Hepatic stellate cell (primary cell): ENCODE measurements at regions not wholly inside any gene's neighbourhood (a gene's known extent, or its start where the extent isn't known, plus 50 kb on each side); places are given as distances from the start of the nearest gene placed in this dataset.
"Not testable (repeated sequence)": the region's sequence is repeated elsewhere in the genome, so short reads cannot be mapped to it uniquely, and the experiment has no call there.

Source experiments
- DNase-seq: peaks from one replicate; pipeline ENCODE4 v3.0.0; 2011; ENCODE audit warnings: low spot score

DNA sequence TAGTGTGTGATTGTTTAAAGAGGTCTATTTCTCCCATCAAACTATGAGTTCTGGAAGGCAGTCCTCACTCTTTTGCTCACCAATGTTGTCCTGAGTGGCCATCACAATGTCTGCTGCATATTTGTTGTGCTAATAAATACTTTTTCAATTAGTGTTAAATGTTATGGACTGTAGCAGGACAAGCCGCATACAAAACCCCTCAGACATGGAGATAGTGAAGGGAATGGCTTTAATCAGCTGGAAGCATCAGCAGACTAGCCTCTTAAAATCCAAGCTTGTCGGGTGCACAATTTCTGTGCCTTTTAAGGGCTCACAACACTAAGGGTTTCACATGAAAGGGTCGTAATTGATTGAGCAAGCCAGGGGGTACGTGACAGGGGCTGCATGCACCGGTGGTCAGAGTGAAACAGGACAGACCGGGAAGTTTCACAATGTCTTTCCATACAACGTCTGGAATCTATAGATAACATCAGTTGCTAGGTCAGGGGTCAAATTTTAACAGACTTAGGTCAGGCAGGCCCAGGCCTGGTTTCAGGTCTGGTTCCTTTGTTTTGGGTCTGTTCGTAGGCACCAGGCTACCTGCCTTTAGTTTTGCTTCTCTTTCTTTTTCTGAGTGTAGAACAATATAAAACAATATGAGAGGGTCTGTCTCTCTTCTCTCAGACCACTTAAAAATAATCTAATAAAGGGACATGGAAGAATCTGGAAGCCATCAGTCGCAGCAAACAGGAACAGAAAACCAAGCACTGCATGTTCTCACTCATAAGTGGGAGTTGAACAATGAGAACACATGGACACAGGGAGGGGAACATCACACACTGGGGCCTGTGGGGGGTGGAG lies 327.6 kb upstream of the HTR1E start:
- DNase-seq = no peak

DNA sequence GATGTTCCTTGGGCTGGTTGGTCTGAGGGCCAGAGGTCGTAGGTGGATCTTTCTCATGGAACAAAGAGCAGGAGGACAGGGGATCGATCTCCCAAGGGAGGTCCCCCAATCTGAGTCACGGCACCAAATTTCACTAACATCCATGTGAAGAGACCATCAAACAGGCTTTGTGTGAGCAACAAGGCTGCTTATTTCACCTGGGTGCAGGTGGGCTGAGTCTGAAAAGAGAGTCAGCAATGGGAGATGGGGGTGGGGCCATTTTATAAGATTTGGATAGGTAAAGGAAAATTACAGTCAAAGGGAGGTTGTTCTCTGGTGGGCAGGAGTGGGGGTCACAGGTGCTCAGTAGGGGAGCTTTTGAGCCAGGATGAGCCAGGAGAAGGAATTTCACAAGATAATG lies 334.0 kb upstream of the HTR1E start:
- DNase-seq = not testable (repeated sequence)

DNA sequence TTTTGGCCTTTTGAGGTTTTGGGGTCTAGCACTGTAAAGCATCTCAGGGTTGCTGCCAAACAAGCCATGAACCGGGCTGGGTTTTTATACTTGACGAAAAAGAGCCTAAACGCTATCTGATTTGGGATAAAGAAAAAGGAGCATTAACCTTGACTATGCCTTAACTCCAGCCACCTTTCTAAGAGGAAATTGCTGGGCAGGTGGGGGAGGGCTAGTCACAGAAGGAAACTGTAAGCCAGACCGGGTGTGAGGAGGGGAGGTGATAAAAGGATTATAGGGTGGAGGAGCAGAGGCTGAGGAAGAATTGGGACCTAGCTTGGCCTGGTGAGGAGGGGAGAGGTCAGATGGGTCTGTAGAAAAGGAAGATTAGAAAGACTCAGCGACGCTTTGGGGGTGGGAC lies 335.2 kb upstream of the HTR1E start:
- not testable (repeated sequence) for DNase-seq

DNA sequence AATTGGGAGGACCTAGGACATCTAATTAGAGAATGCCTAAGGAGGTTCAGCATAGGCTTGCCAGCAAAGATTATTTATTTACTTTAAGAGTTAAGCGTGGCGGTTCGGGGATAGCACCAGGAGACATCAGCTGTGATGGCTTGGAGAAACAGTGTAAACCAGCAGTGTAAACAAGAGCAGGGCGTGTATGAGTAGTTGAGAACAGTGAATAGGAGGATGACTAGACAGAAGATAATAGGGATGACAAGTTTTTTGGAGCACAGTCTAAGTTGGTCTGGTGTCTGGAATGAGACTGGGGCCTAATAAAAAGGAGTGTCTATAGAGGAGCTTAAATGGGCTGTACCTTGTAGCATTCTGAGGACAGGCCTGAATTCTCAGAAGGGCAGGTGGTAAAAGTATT lies 338.4 kb upstream of the HTR1E start:
- not testable (repeated sequence) for DNase-seq

DNA sequence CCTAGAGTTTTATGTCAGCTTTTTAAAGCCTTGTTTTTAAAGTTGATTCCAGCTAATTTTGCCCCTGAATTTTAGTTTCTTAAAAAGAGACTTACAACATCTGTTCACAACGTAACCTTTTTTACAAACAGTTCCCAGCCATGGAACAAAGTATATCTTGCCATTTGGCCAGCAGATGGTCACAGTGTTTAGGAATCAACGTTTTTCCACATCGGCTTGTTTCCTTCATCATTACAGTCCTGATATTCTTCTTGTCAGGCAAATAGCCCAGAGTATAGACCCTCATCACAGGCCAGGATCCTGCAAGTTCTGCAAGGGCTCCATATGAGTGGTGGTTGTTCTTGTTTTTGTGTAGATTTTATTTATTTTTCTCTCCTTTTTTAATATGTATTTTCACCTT lies 341.7 kb upstream of the HTR1E start:
- no peak for DNase-seq

DNA sequence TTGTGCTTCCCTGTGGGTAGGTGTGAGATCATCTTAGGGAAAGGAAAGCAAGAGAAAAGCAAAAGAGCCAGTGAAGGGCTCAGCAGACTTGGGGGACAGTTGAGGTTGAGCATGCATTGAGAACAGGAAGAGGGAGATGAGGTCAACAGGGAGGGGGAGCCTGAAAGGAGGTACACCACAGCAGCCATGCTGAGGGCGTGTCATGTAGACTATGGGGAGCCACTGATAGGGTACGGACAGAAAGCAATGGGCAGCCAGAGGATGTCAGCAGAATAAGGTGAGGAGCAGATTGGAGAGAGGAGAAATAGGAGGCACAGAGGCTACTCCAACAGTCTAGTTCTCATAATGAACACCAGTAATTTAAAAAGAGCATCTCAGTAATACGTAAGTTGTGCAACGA lies 351.1 kb upstream of the HTR1E start:
- DNase-seq = no peak

DNA sequence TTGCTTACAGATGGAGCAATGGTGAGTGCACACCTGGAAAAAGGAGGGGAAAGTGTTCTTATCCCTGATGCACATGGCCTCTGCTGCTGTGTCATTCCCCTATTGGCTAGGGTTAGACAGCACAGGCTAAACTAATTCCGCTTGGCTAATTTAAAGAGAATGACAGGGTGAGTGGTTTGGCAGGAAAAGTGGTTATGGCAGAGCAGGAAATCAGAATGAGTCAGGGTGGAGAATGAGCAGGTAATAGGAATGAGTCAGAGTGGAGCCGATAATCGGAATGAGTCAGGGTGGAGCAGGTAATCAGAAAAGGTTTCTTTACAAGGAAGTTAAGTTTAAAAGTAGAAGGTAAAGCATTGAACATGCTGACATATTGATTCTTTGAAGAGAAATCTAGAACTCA lies 355.5 kb upstream of the HTR1E start:
- no peak for DNase-seq

DNA sequence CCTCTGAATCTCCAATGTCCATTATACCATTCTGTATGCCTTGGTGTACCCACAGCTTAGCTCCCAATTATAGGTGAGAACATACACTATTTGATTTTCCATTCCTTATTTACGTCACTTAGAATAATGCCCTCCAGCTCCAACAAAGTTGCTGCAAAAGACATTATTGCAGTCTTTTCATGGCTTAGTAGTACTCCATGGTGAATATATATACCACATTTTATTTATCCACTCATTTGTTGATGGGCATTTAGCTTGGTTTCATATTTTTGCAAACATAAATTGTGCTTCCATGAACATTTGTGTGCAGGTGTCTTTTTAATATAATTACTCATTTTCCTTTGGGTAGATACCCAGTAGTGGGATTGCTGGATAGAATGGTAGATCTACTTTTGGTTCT lies 374.1 kb upstream of the HTR1E start:
- DNase-seq = no peak

DNA sequence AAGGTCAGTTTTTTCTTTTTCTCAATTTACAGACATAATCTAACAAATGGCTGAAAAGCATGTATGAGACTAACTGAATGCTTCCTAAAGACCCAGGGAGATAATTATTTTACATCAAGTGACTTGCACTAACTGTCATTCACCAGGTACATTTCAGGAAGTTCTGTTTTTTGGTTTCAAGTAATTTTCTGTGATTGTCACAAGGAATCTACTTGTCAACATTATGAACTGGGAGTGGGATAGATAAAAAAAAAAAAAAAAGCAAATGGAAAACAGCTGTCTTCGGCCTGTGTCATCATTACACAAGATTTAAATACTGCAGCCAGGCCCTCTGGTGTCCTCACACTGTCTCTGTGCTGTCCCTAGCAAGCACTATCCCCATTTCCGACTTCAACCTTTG lies 379.0 kb upstream of the HTR1E start:
- DNase-seq = no peak

DNA sequence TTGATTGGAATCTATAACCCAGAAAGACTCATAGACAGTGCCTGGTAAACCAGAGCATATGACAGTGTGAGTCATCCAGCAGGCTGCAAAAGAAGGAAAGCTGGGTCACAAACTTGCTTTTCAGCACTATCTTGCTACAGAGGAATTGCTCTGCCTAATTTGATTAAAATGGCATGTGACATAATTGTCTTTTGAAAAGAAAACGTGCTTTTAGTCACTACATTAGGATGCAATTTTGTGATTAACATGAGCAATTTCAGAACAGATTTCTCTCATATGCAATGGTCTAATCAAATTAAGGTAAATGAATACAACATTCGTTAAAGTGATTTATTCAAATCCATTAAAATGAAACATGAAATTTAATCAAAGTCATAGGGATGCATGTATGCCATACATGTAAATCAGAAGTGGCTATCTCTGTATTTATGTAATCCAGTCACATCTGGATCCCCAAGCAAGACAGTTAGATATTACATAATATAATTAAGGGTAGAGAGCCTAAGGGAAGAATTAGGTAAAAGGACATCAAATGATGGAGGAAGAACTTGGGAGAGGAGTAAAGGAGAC lies 400.0 kb upstream of the HTR1E start:
- DNase-seq = no peak

DNA sequence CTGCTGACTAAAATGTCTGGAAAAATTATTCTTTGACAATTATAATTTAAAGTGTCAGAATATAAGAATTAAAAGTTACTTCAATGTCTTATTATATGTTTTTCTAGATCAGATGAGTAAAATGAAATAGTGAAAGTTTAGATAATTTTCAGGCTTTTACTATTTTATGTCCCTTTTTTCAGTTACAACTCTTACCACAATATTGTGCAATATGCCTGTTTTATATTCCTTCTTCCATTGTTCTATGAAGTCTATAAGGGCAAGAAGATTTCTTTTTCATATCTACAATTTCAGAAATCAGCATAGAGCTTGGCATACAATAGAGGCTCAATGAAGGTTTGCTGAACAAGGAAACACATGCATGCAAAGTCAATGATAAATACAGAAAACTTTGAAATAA lies 401.2 kb upstream of the HTR1E start:
- no peak for DNase-seq

DNA sequence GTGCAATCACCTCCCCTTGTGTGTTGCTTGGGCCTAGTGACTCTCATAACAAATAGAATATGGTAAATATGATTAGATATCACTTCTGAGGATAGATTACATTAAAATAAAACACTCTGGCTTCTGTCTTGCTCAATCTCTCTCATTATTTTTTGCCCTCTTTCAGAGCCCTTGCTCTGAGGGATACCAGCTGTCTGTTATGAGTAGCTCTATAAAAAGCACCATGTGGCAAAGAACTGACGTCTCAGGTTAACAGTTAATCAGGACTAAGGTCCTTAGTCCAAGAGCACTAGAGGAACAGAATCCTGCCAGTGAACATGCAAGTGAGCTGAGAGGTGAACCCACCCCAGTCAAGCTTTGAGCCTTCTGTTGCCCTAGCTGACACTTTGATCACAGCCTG lies 402.2 kb upstream of the HTR1E start:
- no peak for DNase-seq

DNA sequence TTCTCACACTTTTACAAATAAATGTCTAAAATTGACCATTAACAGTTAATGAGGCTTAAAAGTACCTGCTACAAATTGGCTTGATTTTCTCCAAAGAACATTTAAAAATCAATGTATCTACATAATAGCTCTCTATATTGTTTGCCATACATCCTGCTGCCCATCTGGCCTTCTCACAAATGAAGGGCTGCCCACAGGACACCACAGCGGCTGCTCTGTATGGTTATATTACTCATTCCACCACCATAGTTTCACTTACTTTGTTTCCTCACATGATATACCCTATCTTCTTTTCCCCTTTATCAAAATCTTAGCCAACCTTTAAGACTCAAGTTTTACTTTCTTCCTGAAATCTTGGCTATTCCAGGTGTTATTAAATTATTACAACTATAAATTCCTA lies 407.7 kb upstream of the HTR1E start:
- no peak for DNase-seq

DNA sequence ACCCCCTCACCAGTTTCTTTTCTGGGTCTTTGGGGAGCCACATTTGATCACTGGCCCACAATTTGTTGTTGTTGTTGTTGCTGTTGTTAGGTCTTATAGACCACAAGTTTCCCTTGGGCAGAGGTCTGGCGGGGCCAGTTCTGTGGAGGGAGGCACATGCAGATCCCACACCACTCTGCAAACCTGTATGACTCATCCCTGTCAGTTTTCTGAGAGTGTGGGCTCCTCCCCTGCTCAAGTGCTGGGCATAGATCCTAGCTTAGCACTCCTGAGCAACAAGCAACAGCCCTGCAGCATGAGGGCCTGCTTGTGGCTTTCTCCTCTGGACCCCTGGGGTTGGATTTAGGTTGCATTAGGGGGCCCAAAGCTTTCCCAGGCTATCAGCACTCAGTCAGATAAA lies 411.1 kb upstream of the HTR1E start:
- no peak for DNase-seq

DNA sequence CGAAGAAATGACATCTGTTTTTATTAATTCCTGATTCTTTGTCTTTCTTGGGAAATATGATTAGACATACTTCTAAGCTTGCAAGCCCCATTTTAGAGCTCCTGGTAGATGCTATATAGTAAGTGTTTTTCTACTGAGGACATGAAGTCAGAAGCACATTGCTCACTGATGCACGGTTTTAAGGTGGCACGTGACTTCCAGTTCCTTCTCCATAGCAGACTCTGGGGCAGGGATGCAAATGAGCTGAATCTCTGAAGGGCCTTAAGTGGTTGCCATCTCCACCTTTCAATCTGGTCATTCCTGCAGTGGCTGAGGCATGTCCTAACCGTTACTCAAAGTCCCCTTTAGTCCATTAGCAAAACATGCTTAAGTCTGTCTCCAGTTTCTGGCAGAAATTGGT lies 421.2 kb upstream of the HTR1E start:
- no peak for DNase-seq

DNA sequence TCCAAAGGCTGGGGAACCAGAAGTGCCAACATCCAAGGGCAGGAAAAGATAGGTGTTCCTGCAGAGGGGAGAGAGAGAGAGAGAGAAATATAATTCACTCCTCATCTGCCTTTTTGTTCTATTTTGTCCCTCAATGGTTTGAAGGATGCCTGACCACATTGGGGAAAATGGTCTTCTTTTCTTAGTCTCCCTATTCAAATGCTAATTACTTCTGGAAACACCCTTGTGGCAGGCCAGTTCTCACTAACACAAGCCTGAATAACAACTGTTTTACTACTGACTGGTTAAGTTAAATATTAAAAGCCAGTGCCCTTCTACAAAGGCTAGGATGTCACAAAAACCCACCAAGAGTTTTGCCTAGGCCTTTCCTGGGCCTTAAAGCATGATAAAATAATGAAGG lies 425.4 kb upstream of the HTR1E start:
- DNase-seq = no peak

DNA sequence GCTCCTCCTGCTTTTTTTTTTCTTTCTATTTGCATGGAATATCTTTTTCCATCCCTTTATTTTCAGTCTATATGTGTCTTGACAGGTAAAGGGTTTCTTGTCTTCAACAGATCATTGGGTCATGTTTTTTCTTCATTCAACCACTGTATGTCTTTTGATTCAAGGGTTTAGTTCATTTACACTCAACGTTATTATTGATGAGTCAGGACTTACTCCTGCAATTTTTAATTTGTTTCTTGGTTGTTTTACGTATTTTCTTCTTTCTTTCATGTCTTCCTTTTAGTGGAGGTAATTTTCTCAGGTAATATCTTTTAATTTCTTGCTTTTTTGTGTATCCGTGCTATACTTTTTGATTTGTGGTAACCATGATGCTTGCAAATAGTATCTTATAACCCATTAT lies 429.1 kb upstream of the HTR1E start:
- DNase-seq = no peak

DNA sequence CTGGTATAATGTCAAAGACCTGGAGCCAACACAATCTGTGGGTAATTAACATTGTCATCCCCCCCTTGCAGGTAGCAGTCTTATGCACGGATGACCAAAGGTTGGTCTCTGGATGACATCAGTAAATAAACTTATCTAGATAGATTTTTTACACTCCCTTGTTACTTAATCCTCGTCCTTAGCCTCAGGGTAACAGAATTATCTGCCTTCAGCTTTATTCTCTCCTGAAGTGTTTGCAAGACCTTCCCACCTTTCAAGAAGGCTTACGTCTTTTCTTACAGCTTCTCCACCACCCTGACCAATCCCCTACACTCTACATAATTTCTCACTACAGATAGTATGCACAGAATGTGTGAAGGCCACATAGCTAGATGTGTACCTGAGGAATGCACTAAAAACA lies 434.8 kb upstream of the HTR1E start:
- no peak for DNase-seq

DNA sequence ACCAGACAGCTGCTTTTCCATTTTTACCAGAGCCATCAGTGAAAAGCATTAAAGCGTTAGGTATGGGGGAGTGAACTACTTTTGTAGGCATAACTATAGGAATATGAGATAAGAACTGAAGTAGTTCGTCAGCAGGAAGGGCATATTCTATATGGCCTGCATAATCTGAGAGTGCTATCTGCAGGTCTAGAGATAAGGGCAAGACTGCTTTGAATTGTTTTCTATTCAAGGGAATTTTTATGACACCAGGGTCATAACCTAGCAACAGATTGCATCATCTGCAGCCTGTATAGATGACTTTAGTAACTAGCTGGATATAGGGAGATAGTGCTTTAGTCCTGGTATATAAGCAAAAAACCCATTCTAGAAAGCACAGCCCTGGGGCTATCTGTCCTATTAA lies 437.3 kb upstream of the HTR1E start:
- DNase-seq = no peak

DNA sequence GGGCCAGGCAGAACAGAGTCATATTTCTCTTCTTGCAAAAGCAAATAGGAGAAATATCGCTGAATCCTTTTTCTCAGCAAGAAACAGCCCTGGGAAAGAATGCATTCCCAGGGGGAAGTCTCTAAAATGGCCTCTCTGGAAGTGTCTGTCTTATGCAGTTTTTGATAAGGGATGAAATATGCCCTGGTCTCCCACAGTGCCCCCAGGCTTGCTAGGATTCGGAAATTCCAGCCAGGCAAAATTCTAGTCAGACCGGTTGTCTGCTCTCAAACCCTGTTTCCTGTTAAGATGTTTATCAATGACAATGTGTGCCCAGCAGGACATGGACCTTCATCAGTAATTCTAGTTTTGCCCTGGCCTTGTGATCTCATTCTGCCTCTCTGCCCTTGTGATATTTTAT lies 448.3 kb upstream of the HTR1E start:
- DNase-seq = not testable (repeated sequence)

DNA sequence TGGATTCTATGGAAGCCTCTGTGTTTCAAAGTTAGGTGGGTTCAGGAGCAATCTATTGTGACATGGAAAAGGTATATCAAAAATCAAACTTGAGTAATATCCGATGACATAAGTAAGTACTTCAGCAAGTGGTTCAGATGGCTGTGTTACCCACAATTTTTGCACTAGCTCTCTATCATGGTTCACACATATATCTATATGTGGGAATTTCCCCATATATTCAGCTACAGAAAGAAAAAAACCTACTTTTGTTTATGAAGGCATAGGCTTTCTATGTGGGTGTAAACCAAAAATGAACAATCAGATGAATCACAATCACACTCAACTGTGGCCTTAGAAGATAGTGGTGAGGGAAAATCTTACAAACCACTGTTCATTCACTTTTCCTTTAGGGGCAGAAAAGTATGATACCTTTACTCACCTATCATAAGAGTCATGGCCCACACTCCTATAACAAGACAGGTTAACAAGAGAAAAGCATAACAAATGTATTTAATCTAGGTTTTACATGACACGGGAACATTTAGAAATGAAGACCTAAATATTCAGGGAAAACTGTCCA lies 449.6 kb upstream of the HTR1E start:
- no peak for DNase-seq

DNA sequence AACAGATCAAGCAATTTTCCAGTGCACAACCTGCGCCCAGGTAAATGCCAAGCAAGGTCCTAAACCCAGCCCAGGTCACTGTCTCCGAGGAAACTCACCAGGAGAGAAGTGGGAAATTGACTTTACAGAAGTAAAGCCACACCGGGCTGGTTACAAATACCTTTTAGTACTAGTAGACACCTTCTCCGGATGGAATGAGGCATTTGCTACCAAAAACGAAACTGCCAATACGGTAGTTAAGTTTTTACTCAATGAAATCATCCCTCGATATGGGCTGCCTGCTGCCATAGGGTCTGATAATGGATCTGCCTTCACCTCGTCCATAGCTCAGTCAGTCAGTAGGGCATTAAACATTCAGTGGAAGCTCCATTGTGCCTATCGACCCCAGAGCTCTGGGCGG lies 459.0 kb upstream of the HTR1E start:
- DNase-seq = not testable (repeated sequence)

DNA sequence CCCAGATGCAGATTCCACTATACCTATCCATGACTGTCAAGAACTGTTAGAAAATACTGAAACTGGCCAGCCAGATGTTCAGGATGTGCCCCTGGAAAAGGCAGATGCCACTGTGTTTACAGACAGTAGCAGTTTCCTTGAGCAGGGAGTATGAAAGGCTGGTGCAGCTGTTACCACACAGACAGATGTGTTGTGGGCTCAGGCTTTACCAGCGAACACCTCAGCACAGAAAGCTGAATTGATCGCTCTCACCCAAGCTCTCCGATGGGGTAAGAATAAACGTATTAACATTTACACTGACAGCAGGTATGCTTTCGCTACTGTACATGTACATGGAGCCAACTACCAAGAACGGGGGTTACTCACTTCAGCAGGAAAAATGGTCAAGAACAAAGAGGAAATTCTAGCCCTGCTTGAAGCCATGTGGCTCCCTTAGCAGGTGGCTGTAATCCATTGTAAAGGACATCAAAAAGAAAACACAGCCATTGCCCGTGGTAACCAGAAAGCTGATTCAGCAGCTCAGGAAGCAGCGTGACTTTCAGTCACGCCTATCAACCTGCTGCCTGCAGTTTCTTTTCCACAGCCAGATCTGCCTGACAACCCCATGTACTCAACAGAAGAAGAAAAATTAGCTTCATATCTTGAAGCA lies 459.7 kb upstream of the HTR1E start:
- no peak for DNase-seq
